BLaER1 treated with 17β-estradiol and CSF1 and Interleukin-3, amounts not matched to agents 10 nM and 100 nM (cell line): ENCODE measurements at regions not wholly inside any gene's neighbourhood (a gene's known extent, or its start where the extent isn't known, plus 50 kb on each side); places are given as distances from the start of the nearest gene placed in this dataset.
A peak's percentile ranks its signal among the peaks of the same experiment; 100 is the strongest.

Source experiments
- H3K27ac ChIP-seq, 11 experiments: shearing (Covaris generic); formaldehyde crosslinking; 2 replicates each; pipeline ENCODE4 v1.8.1; 2022
- H3K27me3 ChIP-seq, 11 experiments: shearing (Covaris generic); formaldehyde crosslinking; 2 replicates each; pipeline ENCODE4 v1.8.1; 2022
- H3K36me3 ChIP-seq, 11 experiments: shearing (Covaris generic); formaldehyde crosslinking; 2 replicates each; pipeline ENCODE4 v1.8.1; 2022
- H3K4me1 ChIP-seq, 10 experiments: shearing (Covaris generic); formaldehyde crosslinking; 2 replicates each; pipeline ENCODE4 v1.8.1; 2022
- H3K4me2 ChIP-seq, 11 experiments: shearing (Covaris generic); formaldehyde crosslinking; 2 replicates each; pipeline ENCODE4 v1.8.1; 2022
- H3K4me3 ChIP-seq, 10 experiments: shearing (Covaris generic); formaldehyde crosslinking; 2 replicates each; pipeline ENCODE4 v1.8.1; 2022
- H3K9ac ChIP-seq, 11 experiments: shearing (Covaris generic); formaldehyde crosslinking; 2 replicates each; pipeline ENCODE4 v1.8.1; 2022
- H3K9me3 ChIP-seq, 11 experiments: shearing (Covaris generic); formaldehyde crosslinking; replicated peaks in 1 of 11; 2 replicates each; pipeline ENCODE4 v1.8.1; 2022
- H4K20me1 ChIP-seq, 11 experiments: shearing (Covaris generic); formaldehyde crosslinking; 2 replicates each; pipeline ENCODE4 v1.8.1; 2022
- Cebpa-rat ChIP-seq, 11 experiments: shearing (Covaris generic); IDR thresholded peaks; 2 replicates each; pipeline ENCODE4 v1.8.1; 2022

- Histone ChIP-seq H3K27me3 (no peaks in the 10 kb centered on the region), H3K27ac (no peak overlapping the region), H3K4me3 (no peak overlapping the region), H4K20me1 (no peaks in the 10 kb centered on the region), H3K4me2 (no peak overlapping the region), H3K4me1 (peaks cover 0 to 5% (median 0%) of the 10 kb centered on the region in 10 experiments; a peak in 1 of 20 replicates), H3K9ac (no peak overlapping the region), H3K36me3 (no peaks in the 10 kb centered on the region), H3K9me3 (no peaks in the 10 kb centered on the region)
- TF ChIP-seq Cebpa-rat (IDR thresholded peaks at IDR 0.05) = no peak
Observed at GRCh38 chr3:90052425-90052950, 945.1 kb downstream of the EPHA3 start.

GRCh38 chr3:90054311-90054710, 946.9 kb downstream of the EPHA3 start:
- TF ChIP-seq Cebpa-rat (IDR thresholded peaks at IDR 0.05) = no peak
- Histone ChIP-seq H3K36me3 (no peaks in the 10 kb centered on the region), H3K4me3 (no peak overlapping the region)

GRCh38 chr3:90055666-90056065, 948.2 kb downstream of the EPHA3 start:
- peaks cover 0 to 5% (median 0%) of the 10 kb centered on the region in 10 experiments; a peak in 1 of 20 replicates for H3K4me1 ChIP-seq
- TF ChIP-seq Cebpa-rat (IDR thresholded peaks at IDR 0.05) = no peak
- no peaks in the 10 kb centered on the region for H4K20me1 ChIP-seq
- H3K36me3 ChIP-seq = no peaks in the 10 kb centered on the region
- no peaks in the 10 kb centered on the region for H3K27me3 ChIP-seq
- H3K4me3 ChIP-seq = no peak overlapping the region
- H3K4me2 ChIP-seq = no peak overlapping the region
- no peaks in the 10 kb centered on the region for H3K9me3 ChIP-seq
- H3K9ac ChIP-seq = no peak overlapping the region
- H3K27ac ChIP-seq = no peak overlapping the region

More at GRCh38 chr3:90054311-90054710, 946.9 kb downstream of the EPHA3 start:
- Histone ChIP-seq H3K4me2 (no peak overlapping the region), H3K9me3 (no peaks in the 10 kb centered on the region), H3K27ac (no peak overlapping the region), H3K4me1 (peaks cover 0 to 5% (median 0%) of the 10 kb centered on the region in 10 experiments; a peak in 1 of 20 replicates), H3K9ac (no peak overlapping the region), H4K20me1 (no peaks in the 10 kb centered on the region), H3K27me3 (no peaks in the 10 kb centered on the region)

GRCh38 chr3:90056281-90057032, 949.0 kb downstream of the EPHA3 start:
- Histone ChIP-seq H3K27me3 (no peaks in the 10 kb centered on the region), H3K4me2 (peak overlapping the region in 2 of 11 experiments; percentile 16 to 33; a peak in 2 of 22 replicates), H3K27ac (no peak overlapping the region), H4K20me1 (no peaks in the 10 kb centered on the region), H3K36me3 (no peaks in the 10 kb centered on the region), H3K9me3 (no peaks in the 10 kb centered on the region), H3K4me1 (peaks cover 0 to 5% (median 0%) of the 10 kb centered on the region in 10 experiments; a peak in 3 of 20 replicates), H3K9ac (no peak overlapping the region), H3K4me3 (no peak overlapping the region)
- no peak for TF ChIP-seq Cebpa-rat (IDR thresholded peaks at IDR 0.05)

GRCh38 chr3:90062016-90062415, 954.6 kb downstream of the EPHA3 start:
- Histone ChIP-seq H3K9me3 (no peaks in the 10 kb centered on the region), H3K9ac (no peak overlapping the region), H4K20me1 (no peaks in the 10 kb centered on the region), H3K36me3 (no peaks in the 10 kb centered on the region), H3K4me2 (peak overlapping the region in 2 of 11 experiments; percentile 1 to 30; a peak in 2 of 22 replicates), H3K27ac (no peak overlapping the region), H3K4me3 (no peak overlapping the region), H3K4me1 (peaks cover 0 to 13% (median 0%) of the 10 kb centered on the region in 10 experiments; a peak in 3 of 20 replicates), H3K27me3 (no peaks in the 10 kb centered on the region)
- no peak for TF ChIP-seq Cebpa-rat (IDR thresholded peaks at IDR 0.05)

GRCh38 chr3:90062631-90063200, 955.3 kb downstream of the EPHA3 start:
- Histone ChIP-seq H3K36me3 (no peaks in the 10 kb centered on the region), H3K9me3 (no peaks in the 10 kb centered on the region), H3K4me3 (no peak overlapping the region), H3K27ac (no peak overlapping the region), H3K9ac (no peak overlapping the region), H3K4me2 (0 out of 22 replicates have a peak overlapping the region, but pooled peaks of 1 of the 11 experiments have one; percentile 21), H4K20me1 (no peaks in the 10 kb centered on the region), H3K4me1 (peaks cover 0 to 13% (median 0%) of the 10 kb centered on the region in 10 experiments; a peak in 3 of 20 replicates), H3K27me3 (no peaks in the 10 kb centered on the region)
- no peak for TF ChIP-seq Cebpa-rat (IDR thresholded peaks at IDR 0.05)

- no peak overlapping the region for H3K4me2 ChIP-seq
- no peak for TF ChIP-seq Cebpa-rat (IDR thresholded peaks at IDR 0.05)
- H3K9ac ChIP-seq = no peak overlapping the region
- H4K20me1 ChIP-seq = no peaks in the 10 kb centered on the region
- H3K27me3 ChIP-seq = no peaks in the 10 kb centered on the region
- H3K4me3 ChIP-seq = no peak overlapping the region
- no peaks in the 10 kb centered on the region for H3K9me3 ChIP-seq
- H3K4me1 ChIP-seq = no peaks in the 10 kb centered on the region
- no peak overlapping the region for H3K27ac ChIP-seq
- no peaks in the 10 kb centered on the region for H3K36me3 ChIP-seq
Observed at GRCh38 chr3:90068783-90069182, 961.4 kb downstream of the EPHA3 start.

- Histone ChIP-seq H3K9me3 (no peaks in the 10 kb centered on the region), H3K36me3 (no peaks in the 10 kb centered on the region), H3K27me3 (no peaks in the 10 kb centered on the region), H3K27ac (no peak overlapping the region), H3K9ac (no peak overlapping the region), H4K20me1 (no peaks in the 10 kb centered on the region), H3K4me2 (no peak overlapping the region), H3K4me3 (no peak overlapping the region), H3K4me1 (no peaks in the 10 kb centered on the region)
- no peak for TF ChIP-seq Cebpa-rat (IDR thresholded peaks at IDR 0.05)
Observed at GRCh38 chr3:90069748-90070147, 962.3 kb downstream of the EPHA3 start.

GRCh38 chr3:90076136-90076535, 968.7 kb downstream of the EPHA3 start:
- no peaks in the 10 kb centered on the region for H3K36me3 ChIP-seq
- H3K4me3 ChIP-seq = no peak overlapping the region
- no peak overlapping the region for H3K4me2 ChIP-seq
- H4K20me1 ChIP-seq = no peaks in the 10 kb centered on the region
- TF ChIP-seq Cebpa-rat (IDR thresholded peaks at IDR 0.05) = no peak
- no peak overlapping the region for H3K9ac ChIP-seq
- H3K27ac ChIP-seq = no peak overlapping the region
- no peaks in the 10 kb centered on the region for H3K9me3 ChIP-seq
- no peaks in the 10 kb centered on the region for H3K4me1 ChIP-seq
- no peaks in the 10 kb centered on the region for H3K27me3 ChIP-seq
